ENCODE measurements at regions not wholly inside any gene's neighbourhood (a gene's known extent, or its start where the extent isn't known, plus 50 kb on each side); places are given as distances from the start of the nearest gene placed in this dataset.

DNA sequence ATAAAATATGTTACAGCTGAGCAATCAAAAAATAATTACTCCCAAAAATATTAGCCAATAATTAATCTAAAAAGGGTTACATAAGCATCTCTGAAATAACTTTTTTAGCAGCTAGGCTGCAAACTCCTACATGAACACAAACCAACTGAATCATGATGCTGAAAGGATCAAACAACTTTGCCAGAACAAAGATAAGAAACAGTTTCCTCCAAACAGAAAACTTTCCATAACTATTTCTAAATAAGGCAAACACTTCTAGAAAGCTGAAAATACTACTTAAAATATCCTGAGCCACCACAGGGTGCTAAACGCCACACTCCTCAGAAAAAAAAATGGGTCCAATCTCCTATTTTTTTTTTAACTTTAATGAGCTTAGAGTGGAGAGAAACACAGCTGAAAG is 68.6 kb upstream of the ARHGAP32 start:
- no peak for TF ChIP-seq NR3C1 (CRISPR knock-in tag; conservative IDR thresholded peaks at IDR 0.05; ENCODE audit: low read depth)
- TF ChIP-seq ETV6 (CRISPR knock-in tag; IDR thresholded peaks at IDR 0.05): no peak
- TF ChIP-seq, protein P1, sequence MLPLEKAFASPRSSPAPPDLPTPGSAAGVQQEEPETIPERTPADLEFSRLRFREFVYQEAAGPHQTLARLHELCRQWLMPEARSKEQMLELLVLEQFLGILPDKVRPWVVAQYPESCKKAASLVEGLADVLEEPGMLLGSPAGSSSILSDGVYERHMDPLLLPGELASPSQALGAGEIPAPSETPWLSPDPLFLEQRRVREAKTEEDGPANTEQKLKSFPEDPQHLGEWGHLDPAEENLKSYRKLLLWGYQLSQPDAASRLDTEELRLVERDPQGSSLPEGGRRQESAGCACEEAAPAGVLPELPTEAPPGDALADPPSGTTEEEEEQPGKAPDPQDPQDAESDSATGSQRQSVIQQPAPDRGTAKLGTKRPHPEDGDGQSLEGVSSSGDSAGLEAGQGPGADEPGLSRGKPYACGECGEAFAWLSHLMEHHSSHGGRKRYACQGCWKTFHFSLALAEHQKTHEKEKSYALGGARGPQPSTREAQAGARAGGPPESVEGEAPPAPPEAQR (CRISPR knock-in tag; IDR thresholded peaks at IDR 0.05): no peak
- no peak for TF ChIP-seq TEAD4 (CRISPR knock-in tag; IDR thresholded peaks at IDR 0.05)
- TF ChIP-seq, protein P2, sequence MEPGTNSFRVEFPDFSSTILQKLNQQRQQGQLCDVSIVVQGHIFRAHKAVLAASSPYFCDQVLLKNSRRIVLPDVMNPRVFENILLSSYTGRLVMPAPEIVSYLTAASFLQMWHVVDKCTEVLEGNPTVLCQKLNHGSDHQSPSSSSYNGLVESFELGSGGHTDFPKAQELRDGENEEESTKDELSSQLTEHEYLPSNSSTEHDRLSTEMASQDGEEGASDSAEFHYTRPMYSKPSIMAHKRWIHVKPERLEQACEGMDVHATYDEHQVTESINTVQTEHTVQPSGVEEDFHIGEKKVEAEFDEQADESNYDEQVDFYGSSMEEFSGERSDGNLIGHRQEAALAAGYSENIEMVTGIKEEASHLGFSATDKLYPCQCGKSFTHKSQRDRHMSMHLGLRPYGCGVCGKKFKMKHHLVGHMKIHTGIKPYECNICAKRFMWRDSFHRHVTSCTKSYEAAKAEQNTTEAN (CRISPR knock-in tag; IDR thresholded peaks at IDR 0.05): no peak
- TF ChIP-seq ELF4 (CRISPR knock-in tag; IDR thresholded peaks at IDR 0.05; ENCODE audit: low read depth): no peak
- TF ChIP-seq, protein P3, sequence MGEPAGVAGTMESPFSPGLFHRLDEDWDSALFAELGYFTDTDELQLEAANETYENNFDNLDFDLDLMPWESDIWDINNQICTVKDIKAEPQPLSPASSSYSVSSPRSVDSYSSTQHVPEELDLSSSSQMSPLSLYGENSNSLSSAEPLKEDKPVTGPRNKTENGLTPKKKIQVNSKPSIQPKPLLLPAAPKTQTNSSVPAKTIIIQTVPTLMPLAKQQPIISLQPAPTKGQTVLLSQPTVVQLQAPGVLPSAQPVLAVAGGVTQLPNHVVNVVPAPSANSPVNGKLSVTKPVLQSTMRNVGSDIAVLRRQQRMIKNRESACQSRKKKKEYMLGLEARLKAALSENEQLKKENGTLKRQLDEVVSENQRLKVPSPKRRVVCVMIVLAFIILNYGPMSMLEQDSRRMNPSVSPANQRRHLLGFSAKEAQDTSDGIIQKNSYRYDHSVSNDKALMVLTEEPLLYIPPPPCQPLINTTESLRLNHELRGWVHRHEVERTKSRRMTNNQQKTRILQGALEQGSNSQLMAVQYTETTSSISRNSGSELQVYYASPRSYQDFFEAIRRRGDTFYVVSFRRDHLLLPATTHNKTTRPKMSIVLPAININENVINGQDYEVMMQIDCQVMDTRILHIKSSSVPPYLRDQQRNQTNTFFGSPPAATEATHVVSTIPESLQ (CRISPR knock-in tag; IDR thresholded peaks at IDR 0.05): no peak
- no peak for TF ChIP-seq TP53 (CRISPR knock-in tag; IDR thresholded peaks at IDR 0.05)
- TF ChIP-seq, protein P4, sequence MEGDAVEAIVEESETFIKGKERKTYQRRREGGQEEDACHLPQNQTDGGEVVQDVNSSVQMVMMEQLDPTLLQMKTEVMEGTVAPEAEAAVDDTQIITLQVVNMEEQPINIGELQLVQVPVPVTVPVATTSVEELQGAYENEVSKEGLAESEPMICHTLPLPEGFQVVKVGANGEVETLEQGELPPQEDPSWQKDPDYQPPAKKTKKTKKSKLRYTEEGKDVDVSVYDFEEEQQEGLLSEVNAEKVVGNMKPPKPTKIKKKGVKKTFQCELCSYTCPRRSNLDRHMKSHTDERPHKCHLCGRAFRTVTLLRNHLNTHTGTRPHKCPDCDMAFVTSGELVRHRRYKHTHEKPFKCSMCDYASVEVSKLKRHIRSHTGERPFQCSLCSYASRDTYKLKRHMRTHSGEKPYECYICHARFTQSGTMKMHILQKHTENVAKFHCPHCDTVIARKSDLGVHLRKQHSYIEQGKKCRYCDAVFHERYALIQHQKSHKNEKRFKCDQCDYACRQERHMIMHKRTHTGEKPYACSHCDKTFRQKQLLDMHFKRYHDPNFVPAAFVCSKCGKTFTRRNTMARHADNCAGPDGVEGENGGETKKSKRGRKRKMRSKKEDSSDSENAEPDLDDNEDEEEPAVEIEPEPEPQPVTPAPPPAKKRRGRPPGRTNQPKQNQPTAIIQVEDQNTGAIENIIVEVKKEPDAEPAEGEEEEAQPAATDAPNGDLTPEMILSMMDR (IDR thresholded peaks at IDR 0.05): no peak
- TF ChIP-seq SOX15 (CRISPR knock-in tag; IDR thresholded peaks at IDR 0.05): no peak
- TF ChIP-seq, protein P5, sequence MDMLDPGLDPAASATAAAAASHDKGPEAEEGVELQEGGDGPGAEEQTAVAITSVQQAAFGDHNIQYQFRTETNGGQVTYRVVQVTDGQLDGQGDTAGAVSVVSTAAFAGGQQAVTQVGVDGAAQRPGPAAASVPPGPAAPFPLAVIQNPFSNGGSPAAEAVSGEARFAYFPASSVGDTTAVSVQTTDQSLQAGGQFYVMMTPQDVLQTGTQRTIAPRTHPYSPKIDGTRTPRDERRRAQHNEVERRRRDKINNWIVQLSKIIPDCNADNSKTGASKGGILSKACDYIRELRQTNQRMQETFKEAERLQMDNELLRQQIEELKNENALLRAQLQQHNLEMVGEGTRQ (CRISPR knock-in tag; IDR thresholded peaks at IDR 0.05): no peak
- no peak for TF ChIP-seq GTF2I (CRISPR knock-in tag; conservative IDR thresholded peaks at IDR 0.05)
- no peak for TF ChIP-seq ZNF396 (CRISPR knock-in tag; IDR thresholded peaks at IDR 0.05; ENCODE audit: borderline replicate concordance)
- TF ChIP-seq ZNF671 (CRISPR knock-in tag; IDR thresholded peaks at IDR 0.05): no peak
- TF ChIP-seq, protein P6, sequence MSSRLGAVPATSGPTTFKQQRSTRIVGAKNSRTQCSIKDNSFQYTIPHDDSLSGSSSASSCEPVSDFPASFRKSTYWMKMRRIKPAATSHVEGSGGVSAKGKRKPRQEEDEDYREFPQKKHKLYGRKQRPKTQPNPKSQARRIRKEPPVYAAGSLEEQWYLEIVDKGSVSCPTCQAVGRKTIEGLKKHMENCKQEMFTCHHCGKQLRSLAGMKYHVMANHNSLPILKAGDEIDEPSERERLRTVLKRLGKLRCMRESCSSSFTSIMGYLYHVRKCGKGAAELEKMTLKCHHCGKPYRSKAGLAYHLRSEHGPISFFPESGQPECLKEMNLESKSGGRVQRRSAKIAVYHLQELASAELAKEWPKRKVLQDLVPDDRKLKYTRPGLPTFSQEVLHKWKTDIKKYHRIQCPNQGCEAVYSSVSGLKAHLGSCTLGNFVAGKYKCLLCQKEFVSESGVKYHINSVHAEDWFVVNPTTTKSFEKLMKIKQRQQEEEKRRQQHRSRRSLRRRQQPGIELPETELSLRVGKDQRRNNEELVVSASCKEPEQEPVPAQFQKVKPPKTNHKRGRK (CRISPR knock-in tag; IDR thresholded peaks at IDR 0.05; ENCODE audit: borderline replicate concordance): no peak
- TF ChIP-seq, protein P7, sequence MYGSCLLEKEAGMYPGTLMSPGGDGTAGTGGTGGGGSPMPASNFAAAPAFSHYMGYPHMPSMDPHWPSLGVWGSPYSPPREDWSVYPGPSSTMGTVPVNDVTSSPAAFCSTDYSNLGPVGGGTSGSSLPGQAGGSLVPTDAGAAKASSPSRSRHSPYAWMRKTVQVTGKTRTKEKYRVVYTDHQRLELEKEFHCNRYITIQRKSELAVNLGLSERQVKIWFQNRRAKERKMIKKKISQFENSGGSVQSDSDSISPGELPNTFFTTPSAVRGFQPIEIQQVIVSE (CRISPR knock-in tag; IDR thresholded peaks at IDR 0.05; ENCODE audit: borderline replicate concordance): no peak
- TF ChIP-seq, protein P8, sequence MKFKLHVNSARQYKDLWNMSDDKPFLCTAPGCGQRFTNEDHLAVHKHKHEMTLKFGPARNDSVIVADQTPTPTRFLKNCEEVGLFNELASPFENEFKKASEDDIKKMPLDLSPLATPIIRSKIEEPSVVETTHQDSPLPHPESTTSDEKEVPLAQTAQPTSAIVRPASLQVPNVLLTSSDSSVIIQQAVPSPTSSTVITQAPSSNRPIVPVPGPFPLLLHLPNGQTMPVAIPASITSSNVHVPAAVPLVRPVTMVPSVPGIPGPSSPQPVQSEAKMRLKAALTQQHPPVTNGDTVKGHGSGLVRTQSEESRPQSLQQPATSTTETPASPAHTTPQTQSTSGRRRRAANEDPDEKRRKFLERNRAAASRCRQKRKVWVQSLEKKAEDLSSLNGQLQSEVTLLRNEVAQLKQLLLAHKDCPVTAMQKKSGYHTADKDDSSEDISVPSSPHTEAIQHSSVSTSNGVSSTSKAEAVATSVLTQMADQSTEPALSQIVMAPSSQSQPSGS (CRISPR knock-in tag; IDR thresholded peaks at IDR 0.05; ENCODE audit: borderline replicate concordance, low read depth): no peak
- POLR2A ChIA-PET: no interaction called here
- Mint-ChIP-seq H3K27me3 (ENCODE audit: low read depth) (no peaks in the 10 kb centered on the region), H3K4me3 (no peak overlapping the region), H3K9me3 (no peaks in the 10 kb centered on the region), H3K36me3 (no peaks in the 10 kb centered on the region), H3K4me1 (peaks cover 55% of the 10 kb centered on the region), H3K27ac (no peak overlapping the region)
- CTCF ChIA-PET: interaction anchor here (0.6 to 1.4 kb wide), 2 partner anchors 12 to 373 kb away, joined by 3 to 4 read pairs; no protein-coding TSS in a partner anchor
- ATAC-seq (no peak), DNase-seq (ENCODE audit: low spot score) (no peak)
